Sigmoid colon (tissue), 6 donors: ENCODE measurements at regions not wholly inside any gene's neighbourhood (a gene's known extent, or its start where the extent isn't known, plus 50 kb on each side); places are given as distances from the start of the nearest gene placed in this dataset.

Source experiments
- DNase-seq: peaks from one replicate; pipeline ENCODE4 v3.0.0-alpha.2; 2019
- H3K27ac ChIP-seq, 4 donors: fragments of 200-600 bp; sonication (generic); one replicate each; pipeline ENCODE4 v1.5.1; 2016 to 2019; ENCODE audit warnings: mild to moderate bottlenecking in 1 of 4
- H3K27me3 ChIP-seq, 3 donors: fragments of 200-600 bp; sonication (generic); one replicate each; pipeline ENCODE4 v1.5.1; 2019; ENCODE audit warnings: mild to moderate bottlenecking in 1 of 3
- H3K36me3 ChIP-seq, 4 donors: fragments of 200-600 bp; sonication (generic); one replicate each; pipeline ENCODE4 v1.5.1; 2016 to 2019
- H3K4me1 ChIP-seq, 4 donors: fragments of 200-600 bp; sonication (generic); one replicate each; pipeline ENCODE4 v1.5.1; 2017 to 2019
- H3K4me3 ChIP-seq, 4 donors: fragments of 200-600 bp; sonication (generic); one replicate each; pipeline ENCODE4 v1.5.1; 2017 to 2019; ENCODE audit warnings: mild to moderate bottlenecking in 2 of 4, moderate library complexity in 1 of 4
- H3K9me3 ChIP-seq, 4 donors: fragments of 200-600 bp in 3 of 4; sonication (generic) in 3 of 4; one replicate each; pipeline versions ENCODE4 v1.5.1 to v1.6.1; 2013 to 2019
- CTCF ChIP-seq, 4 experiments: fragments of 450-650 bp in 3 of 4; fragments of 200-600 bp in 1 of 4; IDR thresholded peaks; one replicate each; pipeline ENCODE4 v1.5.1; 2016 to 2019; ENCODE audit warnings: antibody characterized with exemption in 4 of 4, mild to moderate bottlenecking in 3 of 4, moderate library complexity in 2 of 4
- EP300 ChIP-seq, 4 donors: sonication (generic); formaldehyde crosslinking; IDR thresholded peaks; one replicate each; pipeline ENCODE4 v1.6.1; 2017; ENCODE audit warnings: antibody characterized with exemption in 4 of 4
- POLR2A ChIP-seq, 2 donors: fragments of 450-650 bp; IDR thresholded peaks; one replicate each; pipeline ENCODE4 v1.6.1; 2016; ENCODE audit warnings: antibody characterized with exemption in 2 of 2, mild to moderate bottlenecking in 2 of 2, moderate library complexity in 2 of 2
- POLR2AphosphoS5 ChIP-seq, 4 donors: sonication (generic); formaldehyde crosslinking; IDR thresholded peaks; one replicate each; pipeline ENCODE4 v1.6.1; 2017; ENCODE audit warnings: antibody characterized with exemption in 4 of 4
- WGBS, 2 donors: extraction: QIAGEN DNeasy Blood & Tissue Kit; methylation state at CpG; one replicate each; pipeline ENCODE4 v1.1.7; 2013; 5-methylcytosine and 5-hydroxymethylcytosine counted together
- intact Hi-C: fragments of 100-400 bp; cut with DNase I; formaldehyde crosslinking; loops from one replicate; pipeline ENCODE4 v1.15.1; 2023
- donor health status: healthy with polysubstance abuse.
- donor health status: healthy.

GRCh38 chr3:84140631-84141030 is 818.2 kb upstream of the CADM2 start:
- Histone ChIP-seq H3K9me3 (no peaks in the 10 kb centered on the region), H3K27ac (no peak overlapping the region), H3K36me3 (no peaks in the 10 kb centered on the region), H3K4me1 (no peaks in the 10 kb centered on the region), H3K27me3 (no peaks in the 10 kb centered on the region), H3K4me3 (no peak overlapping the region)
- no peak for TF ChIP-seq POLR2A (IDR thresholded peaks at IDR 0.05)
- no peak for TF ChIP-seq CTCF (IDR thresholded peaks at IDR 0.05)
- TF ChIP-seq POLR2AphosphoS5 (IDR thresholded peaks at IDR 0.05), result no peak
- no peak for TF ChIP-seq EP300 (IDR thresholded peaks at IDR 0.05)
- WGBS, 2 donors, result 65 to 77% methylated on average over 3 of the region's 3 CpGs
- intact Hi-C loops, result no loop called here
- DNase-seq, result no peak

- H3K36me3 ChIP-seq, result no peaks in the 10 kb centered on the region
- H3K27me3 ChIP-seq, result no peaks in the 10 kb centered on the region
- intact Hi-C loops, result no loop called here
- 78 to 79% methylated on average over 2 of the region's 2 CpGs for WGBS, 2 donors
- H3K4me1 ChIP-seq, result no peaks in the 10 kb centered on the region
- no peak for DNase-seq
- no peak overlapping the region for H3K4me3 ChIP-seq
- no peak for TF ChIP-seq POLR2A (IDR thresholded peaks at IDR 0.05)
- no peak for TF ChIP-seq EP300 (IDR thresholded peaks at IDR 0.05)
- TF ChIP-seq CTCF (IDR thresholded peaks at IDR 0.05), result no peak
- TF ChIP-seq POLR2AphosphoS5 (IDR thresholded peaks at IDR 0.05), result no peak
- no peak overlapping the region for H3K27ac ChIP-seq
- H3K9me3 ChIP-seq, result no peaks in the 10 kb centered on the region
These were observed 817.2 kb upstream of the CADM2 start for GRCh38 chr3:84141571-84141970.

- intact Hi-C loops, result no loop called here
- Histone ChIP-seq H3K36me3 (no peaks in the 10 kb centered on the region), H3K27ac (no peak overlapping the region), H3K4me3 (no peak overlapping the region), H3K9me3 (peaks cover 0 to 3% (median 0%) of the 10 kb centered on the region in 4 donors), H3K4me1 (no peaks in the 10 kb centered on the region), H3K27me3 (no peaks in the 10 kb centered on the region)
- TF ChIP-seq EP300 (IDR thresholded peaks at IDR 0.05), result no peak
- TF ChIP-seq POLR2AphosphoS5 (IDR thresholded peaks at IDR 0.05), result no peak
- no peak for TF ChIP-seq CTCF (IDR thresholded peaks at IDR 0.05)
- TF ChIP-seq POLR2A (IDR thresholded peaks at IDR 0.05), result no peak
- no peak for DNase-seq
These were observed 793.5 kb upstream of the CADM2 start for GRCh38 chr3:84165328-84165727.

GRCh38 chr3:84175449-84175848 is 783.3 kb upstream of the CADM2 start:
- no peak for TF ChIP-seq EP300 (IDR thresholded peaks at IDR 0.05)
- no peak for TF ChIP-seq CTCF (IDR thresholded peaks at IDR 0.05)
- no peak for TF ChIP-seq POLR2AphosphoS5 (IDR thresholded peaks at IDR 0.05)
- no peak for TF ChIP-seq POLR2A (IDR thresholded peaks at IDR 0.05)
- H3K9me3 ChIP-seq, result no peaks in the 10 kb centered on the region
- intact Hi-C loops, result no loop called here
- no peak for DNase-seq
- H3K36me3 ChIP-seq, result no peaks in the 10 kb centered on the region
- WGBS, 2 donors, result 87% methylated on average over 5 of the region's 5 CpGs
- H3K27ac ChIP-seq, result no peak overlapping the region
- no peak overlapping the region for H3K4me3 ChIP-seq
- no peaks in the 10 kb centered on the region for H3K27me3 ChIP-seq
- no peaks in the 10 kb centered on the region for H3K4me1 ChIP-seq

- DNase-seq, result no peak
- WGBS, 2 donors, result 20 to 48% methylated on average over 2 of the region's 2 CpGs
- H3K27me3 ChIP-seq, result no peaks in the 10 kb centered on the region
- H3K4me3 ChIP-seq, result no peak overlapping the region
- intact Hi-C loops, result no loop called here
- H3K36me3 ChIP-seq, result no peaks in the 10 kb centered on the region
- H3K27ac ChIP-seq, result no peak overlapping the region
- TF ChIP-seq EP300 (IDR thresholded peaks at IDR 0.05) (no peak), CTCF (IDR thresholded peaks at IDR 0.05) (no peak), POLR2A (IDR thresholded peaks at IDR 0.05) (no peak), POLR2AphosphoS5 (IDR thresholded peaks at IDR 0.05) (no peak)
- no peaks in the 10 kb centered on the region for H3K9me3 ChIP-seq
- no peaks in the 10 kb centered on the region for H3K4me1 ChIP-seq
These were observed 773.9 kb upstream of the CADM2 start for GRCh38 chr3:84184937-84185336.
